Peyer's patch (tissue), 4 donors: ENCODE measurements at regions not wholly inside any gene's neighbourhood (a gene's known extent, or its start where the extent isn't known, plus 50 kb on each side); places are given as distances from the start of the nearest gene placed in this dataset.
A peak's percentile ranks its signal among the peaks of the same experiment; 100 is the strongest.

Experiments used
- DNase-seq, 3 donors: peaks; one replicate each; pipeline ENCODE4 v3.0.0-alpha.2; 2017 to 2019
- H3K27ac ChIP-seq, 4 donors: fragments of 200-600 bp; sonication (generic); one replicate each; pipeline ENCODE4 v1.5.1; 2016 to 2019
- H3K27me3 ChIP-seq, 2 donors: fragments of 200-600 bp; sonication (generic); one replicate each; pipeline ENCODE4 v1.5.1; 2019
- H3K36me3 ChIP-seq, 3 donors: fragments of 200-600 bp; sonication (generic); one replicate each; pipeline ENCODE4 v1.5.1; 2016 to 2019
- H3K4me1 ChIP-seq, 4 donors: fragments of 200-600 bp; sonication (generic); one replicate each; pipeline ENCODE4 v1.5.1; 2016 to 2019
- H3K4me3 ChIP-seq, 4 donors: fragments of 200-600 bp; sonication (generic); 1 replicate in 3 of 4; 2 replicates in 1 of 4; pipeline ENCODE4 v1.5.1; 2016 to 2019; ENCODE audit warnings: mild to moderate bottlenecking in 1 of 4
- H3K9me3 ChIP-seq, 4 donors: fragments of 200-600 bp; sonication (generic); one replicate each; pipeline ENCODE4 v1.5.1; 2016 to 2019; ENCODE audit warnings: mild to moderate bottlenecking in 1 of 4
- CTCF ChIP-seq, 6 experiments: fragments of 450-650 bp in 4 of 6; fragments of 200-600 bp in 2 of 6; sonication (generic) in 1 of 6; IDR thresholded peaks; one replicate each; pipeline ENCODE4 v1.5.1; 2017 to 2019; ENCODE audit warnings: antibody characterized with exemption in 6 of 6, mild to moderate bottlenecking in 3 of 6, moderate library complexity in 1 of 6
- POLR2A ChIP-seq, 2 donors: fragments of 450-650 bp; IDR thresholded peaks; one replicate each; pipeline ENCODE4 v1.5.1; 2017; ENCODE audit warnings: antibody characterized with exemption in 2 of 2, mild to moderate bottlenecking in 2 of 2, moderate library complexity in 2 of 2

DNA sequence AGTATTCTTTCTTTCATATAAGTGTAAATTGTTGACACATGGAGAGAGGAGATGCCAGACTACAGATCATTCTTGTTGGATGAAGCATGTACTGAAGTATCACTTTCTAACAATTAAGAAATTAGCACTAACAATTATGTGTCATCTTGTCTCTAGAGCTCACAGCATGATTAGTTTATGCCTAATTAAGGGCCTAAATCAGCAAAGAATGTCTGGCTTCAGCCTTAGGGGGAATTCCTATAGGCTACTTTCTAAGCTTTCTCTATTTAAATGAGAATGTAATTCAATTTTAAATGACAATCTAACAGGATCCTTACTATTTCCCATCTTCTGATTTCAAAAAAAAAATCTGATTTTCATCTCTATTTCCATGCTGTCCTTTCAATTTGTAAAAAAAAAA, 371.0 kb downstream of the EPHA7 start:
- no peak for DNase-seq

GRCh38 chr6:93047033-93047432, 372.3 kb downstream of the EPHA7 start:
- Histone ChIP-seq H3K4me3 (no peak overlapping the region), H3K4me1 (no peaks in the 10 kb centered on the region), H3K27me3 (no peaks in the 10 kb centered on the region), H3K36me3 (no peaks in the 10 kb centered on the region), H3K9me3 (no peaks in the 10 kb centered on the region), H3K27ac (no peak overlapping the region)
- no peak for TF ChIP-seq CTCF (IDR thresholded peaks at IDR 0.05)
- no peak for TF ChIP-seq POLR2A (IDR thresholded peaks at IDR 0.05)
- DNase-seq, result no peak

More for the DNA sequence above, 371.0 kb downstream of the EPHA7 start:
- Histone ChIP-seq H3K27me3 (no peaks in the 10 kb centered on the region), H3K4me3 (no peak overlapping the region), H3K9me3 (no peaks in the 10 kb centered on the region), H3K4me1 (no peaks in the 10 kb centered on the region), H3K27ac (no peak overlapping the region), H3K36me3 (no peaks in the 10 kb centered on the region)
- no peak for TF ChIP-seq POLR2A (IDR thresholded peaks at IDR 0.05)
- TF ChIP-seq CTCF (IDR thresholded peaks at IDR 0.05), result no peak

DNA sequence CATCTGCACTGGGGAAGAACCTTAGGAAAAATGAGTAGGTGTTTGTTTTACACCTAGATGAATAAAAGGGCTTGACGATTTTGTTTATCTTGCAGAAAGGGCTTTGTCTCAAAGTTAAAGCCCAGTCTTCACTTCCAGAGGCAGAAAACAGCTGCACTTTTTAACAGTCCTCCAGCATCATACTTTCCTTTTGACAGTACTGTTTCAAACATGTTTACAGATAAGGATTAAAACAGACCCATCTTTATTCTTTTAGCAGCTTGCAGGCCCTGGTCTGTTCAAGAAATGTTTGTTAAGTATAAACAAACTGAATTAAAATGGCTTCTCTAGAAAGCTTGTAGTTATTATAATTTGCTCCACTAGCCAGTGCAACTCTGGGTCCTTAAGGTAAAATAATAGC, 374.2 kb downstream of the EPHA7 start:
- no peak for DNase-seq
- Histone ChIP-seq H3K27ac (no peak overlapping the region), H3K36me3 (no peaks in the 10 kb centered on the region), H3K9me3 (no peaks in the 10 kb centered on the region), H3K27me3 (no peaks in the 10 kb centered on the region), H3K4me3 (no peak overlapping the region), H3K4me1 (no peaks in the 10 kb centered on the region)
- TF ChIP-seq CTCF (IDR thresholded peaks at IDR 0.05) (no peak), POLR2A (IDR thresholded peaks at IDR 0.05) (no peak)

- no peak overlapping the region for H3K27ac ChIP-seq
- H3K27me3 ChIP-seq, result no peaks in the 10 kb centered on the region
- no peak for DNase-seq
- no peaks in the 10 kb centered on the region for H3K4me1 ChIP-seq
- peaks cover 0 to 8% (median 0%) of the 10 kb centered on the region in 4 donors for H3K9me3 ChIP-seq
- no peaks in the 10 kb centered on the region for H3K36me3 ChIP-seq
- no peak overlapping the region for H3K4me3 ChIP-seq
- TF ChIP-seq CTCF (IDR thresholded peaks at IDR 0.05), result no peak
- TF ChIP-seq POLR2A (IDR thresholded peaks at IDR 0.05), result no peak
These were observed 379.0 kb downstream of the EPHA7 start for GRCh38 chr6:93040375-93040774.

GRCh38 chr6:93036835-93037234, 382.5 kb downstream of the EPHA7 start:
- H3K4me1 ChIP-seq, result no peaks in the 10 kb centered on the region
- peaks cover 0 to 8% (median 0%) of the 10 kb centered on the region in 4 donors for H3K9me3 ChIP-seq
- H3K4me3 ChIP-seq, result no peak overlapping the region
- no peaks in the 10 kb centered on the region for H3K27me3 ChIP-seq
- H3K36me3 ChIP-seq, result no peaks in the 10 kb centered on the region
- no peak for DNase-seq
- TF ChIP-seq CTCF (IDR thresholded peaks at IDR 0.05) (peak in 2 of 6 experiments; percentile 17 to 22), POLR2A (IDR thresholded peaks at IDR 0.05) (no peak)
- no peak overlapping the region for H3K27ac ChIP-seq

DNA sequence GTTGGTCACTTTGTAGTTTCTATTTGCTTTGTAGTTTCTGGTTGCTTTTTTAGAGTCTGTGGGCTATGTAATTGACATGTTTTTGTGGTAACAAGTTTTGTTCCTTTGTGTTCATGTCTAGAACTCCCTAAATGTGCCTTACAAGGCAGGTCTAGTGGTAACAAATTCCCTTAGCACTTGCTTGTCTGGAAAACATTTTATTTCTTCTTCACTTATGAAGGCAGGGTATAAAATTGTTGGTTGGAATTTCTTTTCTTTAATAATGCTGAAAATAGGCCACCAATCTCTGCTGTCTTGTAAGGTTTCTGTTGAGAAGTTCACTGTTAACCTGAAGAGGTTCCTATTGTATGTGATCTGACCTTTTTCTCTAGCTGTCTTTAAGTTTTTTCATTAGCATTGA, 383.6 kb downstream of the EPHA7 start:
- no peak overlapping the region for H3K27ac ChIP-seq
- H3K4me1 ChIP-seq, result no peaks in the 10 kb centered on the region
- H3K27me3 ChIP-seq, result no peaks in the 10 kb centered on the region
- DNase-seq, result no peak
- no peak overlapping the region for H3K4me3 ChIP-seq
- H3K9me3 ChIP-seq, result peaks cover 0 to 8% (median 0%) of the 10 kb centered on the region in 4 donors
- TF ChIP-seq POLR2A (IDR thresholded peaks at IDR 0.05) (no peak), CTCF (IDR thresholded peaks at IDR 0.05) (no peak)
- no peaks in the 10 kb centered on the region for H3K36me3 ChIP-seq
